Right lobe of liver (tissue), 4 donors: ENCODE measurements at regions not wholly inside any gene's neighbourhood (a gene's known extent, or its start where the extent isn't known, plus 50 kb on each side); places are given as distances from the start of the nearest gene placed in this dataset.

Source experiments
- POLR2A ChIP-seq: fragments of 450-650 bp; IDR thresholded peaks from one replicate; pipeline ENCODE4 v1.6.1; 2017; ENCODE audit warnings: antibody characterized with exemption, mild to moderate bottlenecking
- TF ChIP-seq, protein P1 (sequence below), 4 donors: fragments of 200-600 bp in 3 of 4; fragments of 450-650 bp in 1 of 4; IDR thresholded peaks; one replicate each; pipeline versions ENCODE4 v1.5.1 to v1.8.0; 2016 to 2022; ENCODE audit warnings: antibody characterized with exemption in 4 of 4, mild to moderate bottlenecking in 2 of 4
- donor health status: DM: no; HTN: no; CAD: no.
- donor health status: DM: no; HTN: no; CAD: no.
- donor health status: DM: no; HTN: yes; CAD: no.

DNA sequence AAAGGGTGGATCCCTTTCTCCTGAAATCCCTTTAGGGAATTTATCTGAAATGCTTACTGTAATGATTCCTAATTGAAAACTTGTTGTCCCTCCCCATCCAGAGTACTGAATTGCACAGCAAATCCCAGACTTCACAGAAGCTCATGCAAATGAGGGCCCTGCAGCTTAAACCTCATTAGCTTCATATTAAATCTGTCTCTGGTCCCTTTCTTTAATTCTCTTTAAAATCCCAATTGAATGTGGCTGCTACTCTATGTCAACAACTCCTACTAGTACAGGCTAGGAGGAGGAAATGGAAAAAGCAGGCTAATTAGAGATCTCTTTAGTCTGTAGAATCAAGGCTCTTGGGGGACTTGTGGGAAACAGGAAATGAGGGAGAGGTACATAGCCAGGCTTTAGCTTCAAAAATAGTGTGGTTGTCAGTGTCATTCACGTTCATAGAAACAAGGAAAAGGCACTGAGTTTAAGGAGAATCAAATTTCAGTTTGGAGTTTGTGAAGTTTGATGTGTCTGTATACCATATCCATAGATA lies 191.3 kb upstream of the PRDM9 start:
- TF ChIP-seq, protein P1, sequence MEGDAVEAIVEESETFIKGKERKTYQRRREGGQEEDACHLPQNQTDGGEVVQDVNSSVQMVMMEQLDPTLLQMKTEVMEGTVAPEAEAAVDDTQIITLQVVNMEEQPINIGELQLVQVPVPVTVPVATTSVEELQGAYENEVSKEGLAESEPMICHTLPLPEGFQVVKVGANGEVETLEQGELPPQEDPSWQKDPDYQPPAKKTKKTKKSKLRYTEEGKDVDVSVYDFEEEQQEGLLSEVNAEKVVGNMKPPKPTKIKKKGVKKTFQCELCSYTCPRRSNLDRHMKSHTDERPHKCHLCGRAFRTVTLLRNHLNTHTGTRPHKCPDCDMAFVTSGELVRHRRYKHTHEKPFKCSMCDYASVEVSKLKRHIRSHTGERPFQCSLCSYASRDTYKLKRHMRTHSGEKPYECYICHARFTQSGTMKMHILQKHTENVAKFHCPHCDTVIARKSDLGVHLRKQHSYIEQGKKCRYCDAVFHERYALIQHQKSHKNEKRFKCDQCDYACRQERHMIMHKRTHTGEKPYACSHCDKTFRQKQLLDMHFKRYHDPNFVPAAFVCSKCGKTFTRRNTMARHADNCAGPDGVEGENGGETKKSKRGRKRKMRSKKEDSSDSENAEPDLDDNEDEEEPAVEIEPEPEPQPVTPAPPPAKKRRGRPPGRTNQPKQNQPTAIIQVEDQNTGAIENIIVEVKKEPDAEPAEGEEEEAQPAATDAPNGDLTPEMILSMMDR (IDR thresholded peaks at IDR 0.05) = no peak
- TF ChIP-seq POLR2A = no peak
